IPS-18a (cell line): ENCODE measurements at regions not wholly inside any gene's neighbourhood (a gene's known extent, or its start where the extent isn't known, plus 50 kb on each side); places are given as distances from the start of the nearest gene placed in this dataset.

Source experiments
- H3K27ac ChIP-seq: one replicate; pipeline ENCODE4 v1.5.1; 2013; ENCODE audit warnings: low read length
- H3K27me3 ChIP-seq: one replicate; pipeline ENCODE4 v1.6.1; 2013; ENCODE audit warnings: mild to moderate bottlenecking, low read length; ENCODE audit not compliant: control insufficient read depth, insufficient read depth
- H3K36me3 ChIP-seq: one replicate; pipeline ENCODE4 v1.6.1; 2013; ENCODE audit warnings: low read depth, low read length; ENCODE audit not compliant: control insufficient read depth
- H3K4me1 ChIP-seq: one replicate; pipeline ENCODE4 v1.6.1; 2013; ENCODE audit warnings: low read depth, low read length; ENCODE audit not compliant: control insufficient read depth
- H3K4me3 ChIP-seq: one replicate; pipeline ENCODE4 v1.5.1; 2013; ENCODE audit warnings: low read length
- H3K9ac ChIP-seq: one replicate; pipeline ENCODE4 v1.6.1; 2013; ENCODE audit warnings: mild to moderate bottlenecking, low read length, moderate library complexity
- H3K9me3 ChIP-seq: one replicate; pipeline ENCODE4 v1.6.1; 2013; ENCODE audit warnings: low read depth, low read length; ENCODE audit not compliant: control insufficient read depth

- H3K9ac ChIP-seq, result no peak overlapping the region
- H3K9me3 ChIP-seq, result no peaks in the 10 kb centered on the region
- H3K27me3 ChIP-seq, result no peaks in the 10 kb centered on the region
- no peaks in the 10 kb centered on the region for H3K36me3 ChIP-seq
- no peak overlapping the region for H3K27ac ChIP-seq
- no peak overlapping the region for H3K4me3 ChIP-seq
- H3K4me1 ChIP-seq, result peaks cover 8% of the 10 kb centered on the region
Measured at GRCh38 chr12:114221136-114221833, 184.7 kb downstream of the TBX5 start.

GRCh38 chr12:114220311-114220710 is 185.6 kb downstream of the TBX5 start:
- Histone ChIP-seq H3K9ac (no peak overlapping the region), H3K4me1 (peaks cover 8% of the 10 kb centered on the region), H3K27me3 (no peaks in the 10 kb centered on the region), H3K4me3 (no peak overlapping the region), H3K27ac (no peak overlapping the region), H3K36me3 (no peaks in the 10 kb centered on the region), H3K9me3 (no peaks in the 10 kb centered on the region)

GRCh38 chr12:114218136-114218535 is 187.8 kb downstream of the TBX5 start:
- Histone ChIP-seq H3K27ac (no peak overlapping the region), H3K27me3 (no peaks in the 10 kb centered on the region), H3K9ac (no peak overlapping the region), H3K9me3 (no peaks in the 10 kb centered on the region), H3K4me1 (peaks cover 6% of the 10 kb centered on the region), H3K36me3 (no peaks in the 10 kb centered on the region), H3K4me3 (no peak overlapping the region)

DNA sequence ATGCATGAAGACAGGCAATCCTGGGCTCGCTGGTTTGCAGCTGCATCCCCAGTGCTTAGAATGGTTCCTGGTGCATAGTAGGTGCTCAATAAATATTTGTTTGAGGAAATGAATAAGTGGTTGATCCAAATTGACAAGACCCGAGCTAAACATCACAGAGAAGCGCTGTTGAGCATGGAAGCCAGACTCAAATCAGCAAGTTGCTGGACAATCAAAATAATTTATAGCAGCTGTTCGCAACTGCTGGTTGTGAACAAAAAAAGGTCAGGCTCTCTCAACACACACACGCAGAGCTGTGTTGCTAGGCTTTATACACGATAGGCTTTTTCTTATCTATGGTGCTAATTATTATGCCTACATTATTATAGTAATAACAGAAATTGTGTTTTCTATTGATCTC is 190.2 kb downstream of the TBX5 start:
- no peaks in the 10 kb centered on the region for H3K36me3 ChIP-seq
- H3K9ac ChIP-seq, result no peak overlapping the region
- H3K27me3 ChIP-seq, result no peaks in the 10 kb centered on the region
- H3K4me3 ChIP-seq, result no peak overlapping the region
- no peak overlapping the region for H3K27ac ChIP-seq
- H3K9me3 ChIP-seq, result no peaks in the 10 kb centered on the region
- no peaks in the 10 kb centered on the region for H3K4me1 ChIP-seq

DNA sequence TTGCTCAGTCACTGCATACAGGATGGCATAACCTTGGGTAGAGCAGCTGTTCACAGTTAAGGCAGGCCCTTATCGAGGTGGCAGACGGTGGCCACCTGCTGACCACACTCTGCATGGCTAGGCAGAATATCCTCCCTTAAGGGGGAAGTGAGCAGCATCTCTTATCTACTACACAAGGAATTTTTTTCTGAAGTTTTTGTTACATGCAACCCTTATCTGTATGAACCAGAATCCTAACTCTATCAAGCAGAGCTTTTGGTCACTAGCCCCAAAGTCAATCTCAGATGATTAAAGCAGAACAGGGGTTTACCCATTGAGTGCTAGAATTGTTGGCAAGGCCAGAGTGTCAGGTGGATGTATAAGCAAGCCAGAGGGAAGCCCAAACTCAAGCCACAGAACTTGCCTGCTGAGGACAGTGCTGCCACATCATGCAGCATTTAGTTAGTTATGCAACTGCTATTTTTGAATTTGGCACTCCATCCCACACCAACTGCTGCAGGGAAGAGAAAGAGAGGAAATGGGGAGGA is 192.8 kb downstream of the TBX5 start:
- H3K4me1 ChIP-seq, result peaks cover 3% of the 10 kb centered on the region
- no peaks in the 10 kb centered on the region for H3K27me3 ChIP-seq
- no peak overlapping the region for H3K4me3 ChIP-seq
- H3K9ac ChIP-seq, result no peak overlapping the region
- no peaks in the 10 kb centered on the region for H3K9me3 ChIP-seq
- no peaks in the 10 kb centered on the region for H3K36me3 ChIP-seq
- H3K27ac ChIP-seq, result no peak overlapping the region

- H3K9ac ChIP-seq, result no peak overlapping the region
Measured at GRCh38 chr12:114209861-114210260, 196.1 kb downstream of the TBX5 start.

DNA sequence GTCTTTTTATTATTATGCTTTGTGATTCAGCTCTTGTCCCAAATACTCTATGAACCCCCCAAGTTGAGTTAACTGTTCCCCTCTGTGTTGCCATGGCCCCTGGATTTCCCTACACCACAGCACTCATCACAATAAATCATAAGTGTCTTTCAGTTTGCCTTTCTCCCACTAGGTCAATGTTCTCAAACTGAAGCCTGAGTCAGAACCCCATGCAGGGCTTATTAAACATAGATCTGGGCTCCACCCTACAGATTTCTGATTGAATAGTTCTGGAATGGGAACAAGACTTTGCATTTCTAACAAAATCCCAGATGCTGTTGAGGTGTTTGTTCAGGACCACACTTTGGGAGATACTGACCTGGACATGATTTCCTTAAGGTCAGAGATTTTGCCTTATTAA is 199.4 kb downstream of the TBX5 start:
- Histone ChIP-seq H3K4me3 (no peak overlapping the region), H3K27me3 (no peaks in the 10 kb centered on the region), H3K9me3 (no peaks in the 10 kb centered on the region), H3K36me3 (no peaks in the 10 kb centered on the region), H3K27ac (no peak overlapping the region), H3K4me1 (peaks cover 8% of the 10 kb centered on the region), H3K9ac (no peak overlapping the region)

More at GRCh38 chr12:114209861-114210260, 196.1 kb downstream of the TBX5 start:
- no peak overlapping the region for H3K4me3 ChIP-seq
- H3K27ac ChIP-seq, result no peak overlapping the region
- H3K9me3 ChIP-seq, result no peaks in the 10 kb centered on the region
- H3K27me3 ChIP-seq, result no peaks in the 10 kb centered on the region
- H3K36me3 ChIP-seq, result no peaks in the 10 kb centered on the region
- peaks cover 8% of the 10 kb centered on the region for H3K4me1 ChIP-seq

DNA sequence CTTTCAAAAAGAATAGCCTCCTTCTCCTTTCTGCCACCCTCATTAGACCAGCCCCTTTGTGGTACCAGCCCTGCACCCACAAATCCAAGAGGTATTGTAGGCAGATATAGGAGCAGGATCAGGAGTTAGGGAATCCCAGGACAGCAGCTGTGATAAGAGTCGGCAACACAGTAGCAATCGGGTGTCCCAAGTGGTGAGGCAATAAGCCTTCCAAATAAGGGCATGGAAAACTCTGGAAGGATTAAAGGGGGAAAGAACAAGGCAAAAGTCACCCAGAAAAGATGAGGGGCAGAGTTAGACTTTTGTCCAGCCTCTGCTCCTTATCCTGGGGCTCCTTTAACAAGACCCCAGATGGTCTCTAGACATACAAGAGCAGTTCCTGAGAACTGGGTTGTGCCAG is 204.2 kb downstream of the TBX5 start:
- Histone ChIP-seq H3K4me1 (no peaks in the 10 kb centered on the region), H3K9me3 (no peaks in the 10 kb centered on the region), H3K27ac (no peak overlapping the region), H3K27me3 (peaks cover 13% of the 10 kb centered on the region), H3K36me3 (no peaks in the 10 kb centered on the region), H3K4me3 (no peak overlapping the region), H3K9ac (no peak overlapping the region)

DNA sequence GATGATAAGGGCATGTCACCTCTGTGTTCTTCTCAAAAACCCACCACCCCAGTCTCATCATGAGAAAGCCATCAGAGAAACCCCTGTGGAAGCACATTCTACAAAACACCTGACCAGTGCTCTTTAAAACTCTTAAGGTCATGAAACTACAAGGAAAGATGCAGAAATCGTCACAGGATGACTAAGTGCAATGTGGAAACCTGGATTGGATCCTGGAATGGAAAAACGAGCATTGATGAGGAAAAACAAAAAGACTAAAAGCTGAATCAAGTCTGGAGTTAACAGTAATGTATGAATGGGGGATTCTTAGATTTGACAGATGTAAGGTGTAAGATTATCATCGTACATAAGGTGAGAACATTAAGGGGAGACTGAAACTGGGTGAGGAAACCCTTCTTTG is 211.0 kb downstream of the TBX5 start:
- Histone ChIP-seq H3K4me1 (peaks cover 3% of the 10 kb centered on the region), H3K27ac (no peak overlapping the region), H3K27me3 (peaks cover 6% of the 10 kb centered on the region), H3K9me3 (no peaks in the 10 kb centered on the region), H3K36me3 (no peaks in the 10 kb centered on the region), H3K4me3 (no peak overlapping the region), H3K9ac (no peak overlapping the region)

- H3K9ac ChIP-seq, result no peak overlapping the region
- peaks cover 6% of the 10 kb centered on the region for H3K27me3 ChIP-seq
- H3K36me3 ChIP-seq, result no peaks in the 10 kb centered on the region
- H3K9me3 ChIP-seq, result no peaks in the 10 kb centered on the region
- no peak overlapping the region for H3K27ac ChIP-seq
- peaks cover 3% of the 10 kb centered on the region for H3K4me1 ChIP-seq
- no peak overlapping the region for H3K4me3 ChIP-seq
Measured at GRCh38 chr12:114194066-114194465, 211.9 kb downstream of the TBX5 start.

GRCh38 chr12:114193474-114193873 is 212.5 kb downstream of the TBX5 start:
- Histone ChIP-seq H3K27ac (no peak overlapping the region), H3K27me3 (peaks cover 6% of the 10 kb centered on the region)

DNA sequence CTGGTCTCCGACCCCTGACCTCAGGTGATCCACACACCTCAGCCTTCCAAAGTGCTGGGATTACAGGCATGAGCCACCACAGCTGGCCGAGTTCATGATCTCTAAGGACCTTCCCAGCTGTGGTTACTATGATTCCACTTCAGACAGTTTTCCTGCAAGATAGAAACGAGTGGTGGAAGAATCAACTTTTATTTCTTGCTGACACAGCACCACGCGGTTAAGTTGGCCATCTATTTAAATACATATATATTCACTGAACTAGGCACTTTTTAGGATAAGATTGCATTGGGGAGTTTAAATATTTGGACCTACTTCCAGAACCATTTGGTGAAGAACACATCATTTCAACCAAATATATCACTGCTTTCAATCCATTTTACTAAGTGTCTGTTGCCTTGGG is 213.4 kb downstream of the TBX5 start:
- no peaks in the 10 kb centered on the region for H3K36me3 ChIP-seq
- H3K4me1 ChIP-seq, result peaks cover 7% of the 10 kb centered on the region
- no peak overlapping the region for H3K9ac ChIP-seq
- H3K9me3 ChIP-seq, result no peaks in the 10 kb centered on the region
- peaks cover 6% of the 10 kb centered on the region for H3K27me3 ChIP-seq
- no peak overlapping the region for H3K4me3 ChIP-seq
- no peak overlapping the region for H3K27ac ChIP-seq

More at GRCh38 chr12:114193474-114193873, 212.5 kb downstream of the TBX5 start:
- no peak overlapping the region for H3K4me3 ChIP-seq
- no peak overlapping the region for H3K9ac ChIP-seq
- peaks cover 3% of the 10 kb centered on the region for H3K4me1 ChIP-seq
- no peaks in the 10 kb centered on the region for H3K36me3 ChIP-seq
- H3K9me3 ChIP-seq, result no peaks in the 10 kb centered on the region
